Fibroblast of villous mesenchyme (primary cell): ENCODE measurements at regions not wholly inside any gene's neighbourhood (a gene's known extent, or its start where the extent isn't known, plus 50 kb on each side); places are given as distances from the start of the nearest gene placed in this dataset.

Source experiments
- DNase-seq: peaks from one replicate; pipeline ENCODE4 v3.0.0-alpha.2; 2010; ENCODE audit warnings: low read depth
- H3K4me3 ChIP-seq: 2 replicates; pipeline ENCODE4 v1.5.1; 2011; ENCODE audit warnings: low read depth, mild to moderate bottlenecking, low read length
- CTCF ChIP-seq: IDR thresholded peaks from 2 replicates; pipeline ENCODE4 v1.5.1; 2012; ENCODE audit warnings: low read depth, mild to moderate bottlenecking, low read length; ENCODE audit not compliant: insufficient read depth

- no peak overlapping the region for H3K4me3 ChIP-seq
- TF ChIP-seq CTCF = no peak
- DNase-seq = no peak
Observed at GRCh38 chr12:67873355-67873754, 115.9 kb upstream of the IFNG-AS1 start.

- TF ChIP-seq CTCF = no peak
- H3K4me3 ChIP-seq = no peak overlapping the region
- no peak for DNase-seq
Observed at GRCh38 chr12:67876305-67876915, 112.8 kb upstream of the IFNG-AS1 start.

- no peak for DNase-seq
- TF ChIP-seq CTCF = no peak
- no peak overlapping the region for H3K4me3 ChIP-seq
Observed at GRCh38 chr12:67877727-67878126, 111.5 kb upstream of the IFNG-AS1 start.

GRCh38 chr12:67879937-67880336 is 109.3 kb upstream of the IFNG-AS1 start:
- TF ChIP-seq CTCF = no peak
- DNase-seq = no peak
- no peak overlapping the region for H3K4me3 ChIP-seq

- TF ChIP-seq CTCF = no peak
- no peak for DNase-seq
- no peak overlapping the region for H3K4me3 ChIP-seq
Observed at GRCh38 chr12:67881565-67881964, 107.7 kb upstream of the IFNG-AS1 start.

GRCh38 chr12:67884596-67884995 is 104.7 kb upstream of the IFNG-AS1 start:
- TF ChIP-seq CTCF = no peak
- DNase-seq = no peak
- no peak overlapping the region for H3K4me3 ChIP-seq
